GM23248 (cell line): ENCODE measurements at regions not wholly inside any gene's neighbourhood (a gene's known extent, or its start where the extent isn't known, plus 50 kb on each side); places are given as distances from the start of the nearest gene placed in this dataset.

Experiments
- EZH2 ChIP-seq: fragments of 200-600 bp; sonication (generic); IDR thresholded peaks from 2 replicates; pipeline ENCODE4 v1.6.1; 2018; ENCODE audit warnings: antibody characterized with exemption, mild to moderate bottlenecking; ENCODE audit not compliant: insufficient read depth, poor library complexity, severe bottlenecking
- EZH2phosphoT487 ChIP-seq: fragments of 200-600 bp; sonication (generic); IDR thresholded peaks from 2 replicates; pipeline ENCODE4 v1.6.1; 2018; ENCODE audit warnings: antibody characterized with exemption, moderate library complexity, mild to moderate bottlenecking, low read depth; ENCODE audit not compliant: insufficient read depth

GRCh38 chr15:62991698-62992097 is 50.8 kb upstream of the TPM1 start:
- TF ChIP-seq EZH2phosphoT487 (no peak), EZH2 (no peak)
